ENCODE measurements at regions not wholly inside any gene's neighbourhood (a gene's known extent, or its start where the extent isn't known, plus 50 kb on each side); places are given as distances from the start of the nearest gene placed in this dataset.

DNA sequence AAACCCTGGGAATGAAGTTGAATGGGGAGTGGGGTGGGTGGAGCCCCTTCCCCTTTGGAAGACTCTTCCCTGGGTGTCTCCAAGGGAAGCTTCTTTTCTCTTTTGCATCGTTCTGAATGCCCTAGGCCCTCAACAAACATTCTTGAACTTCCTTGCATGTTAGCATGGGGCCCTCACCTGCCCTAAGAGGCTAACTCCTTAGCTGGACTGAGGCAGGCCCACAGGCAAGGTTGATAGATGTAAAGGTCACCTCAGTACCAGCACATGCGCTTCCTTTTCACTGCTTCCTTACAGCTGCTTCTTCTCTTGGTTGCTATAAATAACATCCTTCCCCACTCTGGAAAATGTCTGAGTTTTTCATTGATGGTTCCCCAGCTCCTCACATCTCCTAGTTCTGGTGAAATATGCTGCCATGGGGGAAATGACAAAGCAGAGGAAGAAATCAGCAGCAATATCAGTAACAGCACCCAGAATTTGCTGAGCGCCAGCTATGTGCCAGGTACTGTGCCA is 160.6 kb upstream of the FRMD6 start:
- Histone ChIP-seq H3K4me3 (ENCODE audit: low read depth in 1 of 2, low read length in 1 of 2) (no peak overlapping the region), H3K4me1 (ENCODE audit: control insufficient read depth in 1 of 2, insufficient read depth in 1 of 2, low read depth in 1 of 2, low read length in 1 of 2) (no peaks in the 10 kb centered on the region), H3K9me3 (no peaks in the 10 kb centered on the region), H3K27me3 (no peaks in the 10 kb centered on the region), H3K27ac (no peak overlapping the region), H3K36me3 (no peaks in the 10 kb centered on the region)
- TF ChIP-seq, protein P1, sequence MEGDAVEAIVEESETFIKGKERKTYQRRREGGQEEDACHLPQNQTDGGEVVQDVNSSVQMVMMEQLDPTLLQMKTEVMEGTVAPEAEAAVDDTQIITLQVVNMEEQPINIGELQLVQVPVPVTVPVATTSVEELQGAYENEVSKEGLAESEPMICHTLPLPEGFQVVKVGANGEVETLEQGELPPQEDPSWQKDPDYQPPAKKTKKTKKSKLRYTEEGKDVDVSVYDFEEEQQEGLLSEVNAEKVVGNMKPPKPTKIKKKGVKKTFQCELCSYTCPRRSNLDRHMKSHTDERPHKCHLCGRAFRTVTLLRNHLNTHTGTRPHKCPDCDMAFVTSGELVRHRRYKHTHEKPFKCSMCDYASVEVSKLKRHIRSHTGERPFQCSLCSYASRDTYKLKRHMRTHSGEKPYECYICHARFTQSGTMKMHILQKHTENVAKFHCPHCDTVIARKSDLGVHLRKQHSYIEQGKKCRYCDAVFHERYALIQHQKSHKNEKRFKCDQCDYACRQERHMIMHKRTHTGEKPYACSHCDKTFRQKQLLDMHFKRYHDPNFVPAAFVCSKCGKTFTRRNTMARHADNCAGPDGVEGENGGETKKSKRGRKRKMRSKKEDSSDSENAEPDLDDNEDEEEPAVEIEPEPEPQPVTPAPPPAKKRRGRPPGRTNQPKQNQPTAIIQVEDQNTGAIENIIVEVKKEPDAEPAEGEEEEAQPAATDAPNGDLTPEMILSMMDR (IDR thresholded peaks at IDR 0.05) = no peak

DNA sequence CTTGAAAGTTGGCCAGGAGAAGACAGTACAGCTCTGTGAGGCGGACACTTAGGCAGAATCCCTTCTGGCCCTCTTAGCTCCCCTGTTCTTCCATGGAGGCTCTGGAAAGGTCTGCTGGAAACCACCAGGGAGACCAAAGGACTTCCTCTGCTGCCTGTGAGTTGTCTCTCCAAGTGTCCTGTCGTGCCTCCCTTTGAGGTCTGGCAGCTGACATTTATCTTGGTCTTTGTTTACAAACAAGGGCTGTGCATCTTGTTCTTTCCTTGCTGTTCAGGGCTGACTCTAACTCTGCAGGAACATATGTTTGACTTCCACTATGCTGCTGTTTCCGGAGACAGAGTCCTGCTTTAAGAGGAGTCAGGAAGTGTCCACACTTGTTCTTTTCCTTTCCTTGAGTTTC is 159.9 kb upstream of the FRMD6 start:
- TF ChIP-seq, protein P1 (IDR thresholded peaks at IDR 0.05) = no peak
- Histone ChIP-seq H3K4me1 (ENCODE audit: control insufficient read depth in 1 of 2, insufficient read depth in 1 of 2, low read depth in 1 of 2, low read length in 1 of 2) (no peaks in the 10 kb centered on the region), H3K9me3 (no peaks in the 10 kb centered on the region), H3K36me3 (no peaks in the 10 kb centered on the region), H3K27me3 (no peaks in the 10 kb centered on the region), H3K4me3 (ENCODE audit: low read depth in 1 of 2, low read length in 1 of 2) (no peak overlapping the region), H3K27ac (no peak overlapping the region)

DNA sequence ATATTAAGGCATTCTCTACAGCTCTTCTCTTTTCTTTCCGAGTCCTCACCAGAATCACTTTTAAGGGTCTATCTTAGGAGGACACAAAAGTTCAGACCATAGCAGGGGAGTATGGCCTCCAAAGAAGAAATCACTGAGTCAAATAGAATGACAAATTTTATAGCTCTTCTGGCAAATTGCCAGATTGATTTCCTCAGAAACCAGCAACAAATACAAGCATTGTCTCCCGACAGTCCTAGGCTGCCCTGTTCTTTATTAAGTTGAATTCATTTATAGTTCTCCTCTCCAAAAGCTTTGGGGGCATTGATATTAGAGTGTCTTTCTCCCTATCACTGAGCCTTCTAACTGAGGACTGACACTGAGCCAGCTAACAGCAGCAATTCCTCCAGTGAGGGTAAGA is 156.4 kb upstream of the FRMD6 start:
- H3K9me3 ChIP-seq = no peaks in the 10 kb centered on the region
- TF ChIP-seq, protein P1 (IDR thresholded peaks at IDR 0.05) = no peak
- H3K4me1 ChIP-seq (ENCODE audit: control insufficient read depth in 1 of 2, insufficient read depth in 1 of 2, low read depth in 1 of 2, low read length in 1 of 2) = no peaks in the 10 kb centered on the region
- H3K27ac ChIP-seq = no peak overlapping the region
- no peaks in the 10 kb centered on the region for H3K36me3 ChIP-seq
- no peaks in the 10 kb centered on the region for H3K27me3 ChIP-seq
- no peak overlapping the region for H3K4me3 ChIP-seq (ENCODE audit: low read depth in 1 of 2, low read length in 1 of 2)

DNA sequence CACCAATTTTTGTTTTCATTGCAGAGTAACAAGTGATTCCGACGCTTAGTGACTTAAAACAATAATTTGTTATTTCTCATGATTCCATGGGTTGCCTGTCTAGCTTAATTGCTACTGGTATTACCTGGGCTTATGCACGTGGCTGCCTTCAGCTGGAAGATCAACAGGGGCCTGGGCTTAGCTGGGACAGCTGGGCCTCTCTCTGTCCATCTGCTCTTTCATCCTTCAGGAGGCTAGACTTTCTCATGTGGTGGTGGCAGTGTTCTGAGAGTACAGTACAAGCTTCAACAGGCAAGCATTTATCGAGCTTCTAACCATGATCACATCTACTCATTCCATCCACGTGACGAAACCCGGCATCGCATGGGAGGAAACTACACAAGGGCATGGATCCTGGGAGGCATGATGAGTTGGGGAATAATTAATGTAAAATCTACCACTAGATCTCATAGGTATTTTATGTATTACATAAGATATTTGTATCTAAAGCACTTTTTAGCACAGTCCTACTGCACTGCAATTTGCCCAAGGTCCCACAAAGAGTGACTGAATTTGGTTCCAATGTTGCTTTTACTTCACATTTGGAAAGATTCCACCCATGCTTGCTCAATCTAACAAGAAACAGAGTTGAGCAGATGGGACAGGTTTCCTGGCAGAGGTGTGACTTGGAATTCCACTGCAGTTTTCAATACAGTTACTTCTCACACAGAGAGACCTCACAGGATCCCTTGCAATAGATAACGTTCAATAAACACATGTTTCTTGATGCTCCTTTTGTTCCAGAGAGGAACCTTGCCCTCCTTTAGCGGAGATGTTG is 153.1 kb upstream of the FRMD6 start:
- Histone ChIP-seq H3K4me3 (ENCODE audit: low read depth in 1 of 2, low read length in 1 of 2) (no peak overlapping the region), H3K36me3 (no peaks in the 10 kb centered on the region), H3K27me3 (no peaks in the 10 kb centered on the region), H3K9me3 (no peaks in the 10 kb centered on the region), H3K27ac (no peak overlapping the region), H3K4me1 (ENCODE audit: control insufficient read depth in 1 of 2, insufficient read depth in 1 of 2, low read depth in 1 of 2, low read length in 1 of 2) (no peaks in the 10 kb centered on the region)
- TF ChIP-seq, protein P1 (IDR thresholded peaks at IDR 0.05) = no peak

DNA sequence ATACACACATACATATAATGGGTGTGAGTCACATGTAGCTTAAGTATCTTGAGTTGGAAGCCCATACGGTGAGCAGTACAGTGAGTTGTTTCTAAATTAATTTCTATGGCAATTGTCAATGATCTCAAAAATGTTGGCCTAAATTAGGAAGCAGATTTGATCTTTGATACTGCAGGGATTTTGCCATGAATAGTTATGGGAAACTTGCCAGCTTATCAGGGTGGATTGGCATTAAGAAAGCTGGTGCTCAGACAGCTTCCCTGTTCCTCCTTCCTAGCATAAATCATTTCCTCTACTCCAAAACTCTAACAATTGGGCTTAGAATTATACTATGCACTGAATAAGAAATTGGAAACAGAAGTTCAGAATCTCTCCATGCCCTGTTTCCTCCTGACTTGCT is 150.9 kb upstream of the FRMD6 start:
- Histone ChIP-seq H3K36me3 (no peaks in the 10 kb centered on the region), H3K27ac (no peak overlapping the region), H3K9me3 (no peaks in the 10 kb centered on the region), H3K4me3 (ENCODE audit: low read depth in 1 of 2, low read length in 1 of 2) (no peak overlapping the region), H3K4me1 (ENCODE audit: control insufficient read depth in 1 of 2, insufficient read depth in 1 of 2, low read depth in 1 of 2, low read length in 1 of 2) (no peaks in the 10 kb centered on the region), H3K27me3 (peaks cover under 1% of the 10 kb centered on the region)
- TF ChIP-seq, protein P1 (IDR thresholded peaks at IDR 0.05) = no peak
